ENCODE measurements at regions not wholly inside any gene's neighbourhood (a gene's known extent, or its start where the extent isn't known, plus 50 kb on each side); places are given as distances from the start of the nearest gene placed in this dataset.

GRCh38 chr18:75358928-75359327, 68.6 kb downstream of the SMIM21 start:
- DNase-seq = no peak

GRCh38 chr18:75353357-75353756, 74.1 kb downstream of the SMIM21 start:
- no peak for DNase-seq

GRCh38 chr18:75351409-75351808, 76.1 kb downstream of the SMIM21 start:
- no peak for DNase-seq

GRCh38 chr18:75350857-75351256, 76.6 kb downstream of the SMIM21 start:
- DNase-seq = no peak

GRCh38 chr18:75350512-75350839, 77.0 kb downstream of the SMIM21 start:
- DNase-seq = peak; percentile 72

- DNase-seq = no peak
These were observed 77.6 kb downstream of the SMIM21 start for GRCh38 chr18:75349668-75350511.

GRCh38 chr18:75346671-75347070, 80.8 kb downstream of the SMIM21 start:
- DNase-seq = no peak

- no peak for DNase-seq
These were observed 82.9 kb downstream of the SMIM21 start for GRCh38 chr18:75344615-75345014.

- DNase-seq = no peak
These were observed 83.3 kb downstream of the SMIM21 start for GRCh38 chr18:75344161-75344560.

- no peak for DNase-seq
These were observed 84.1 kb downstream of the SMIM21 start for GRCh38 chr18:75343389-75343788.

GRCh38 chr18:75341897-75342296, 85.6 kb downstream of the SMIM21 start:
- DNase-seq = no peak

- DNase-seq = no peak
These were observed 86.2 kb downstream of the SMIM21 start for GRCh38 chr18:75341267-75341666.

- no peak for DNase-seq
These were observed 87.4 kb downstream of the SMIM21 start for GRCh38 chr18:75339936-75340605.
